Stimulated activated CD4-positive, alpha-beta T cell treated with anti-CD3 and anti-CD28 coated beads, Interleukin-12 subunit alpha, Interleukin-12 subunit beta, amount 100 ng/mL, for 4 hours (primary cell): ENCODE measurements at regions not wholly inside any gene's neighbourhood (a gene's known extent, or its start where the extent isn't known, plus 50 kb on each side); places are given as distances from the start of the nearest gene placed in this dataset.
A peak's percentile ranks its signal among the peaks of the same experiment; 100 is the strongest.
"Not testable (repeated sequence)": the region's sequence is repeated elsewhere in the genome, so short reads cannot be mapped to it uniquely, and the experiment has no call there.

Experiments
- DNase-seq: peaks from one replicate; pipeline ENCODE4 v3.0.0-alpha.2; 2020

- DNase-seq, result no peak
Measured at GRCh38 chr10:100612601-100613595, 77.2 kb downstream of the HIF1AN start.

GRCh38 chr10:100613846-100614245 is 78.1 kb downstream of the HIF1AN start:
- no peak for DNase-seq

- DNase-seq, result no peak
Measured at GRCh38 chr10:100614429-100615095, 78.8 kb downstream of the HIF1AN start.

- DNase-seq, result no peak
Measured at GRCh38 chr10:100615241-100615640, 79.5 kb downstream of the HIF1AN start.

- DNase-seq, result no peak
Measured at GRCh38 chr10:100615908-100616307, 80.2 kb downstream of the HIF1AN start.

GRCh38 chr10:100618091-100618615 is 82.4 kb downstream of the HIF1AN start:
- no peak for DNase-seq

GRCh38 chr10:100618632-100619255 is 83.0 kb downstream of the HIF1AN start:
- DNase-seq, result no peak

GRCh38 chr10:100620087-100620835 is 84.5 kb downstream of the HIF1AN start:
- no peak for DNase-seq

- DNase-seq, result peak; percentile 7
Measured at GRCh38 chr10:100621360-100622205, 85.8 kb downstream of the HIF1AN start.

- DNase-seq, result no peak
Measured at GRCh38 chr10:100622946-100623345, 87.2 kb downstream of the HIF1AN start.

GRCh38 chr10:100623521-100624230 is 87.9 kb downstream of the HIF1AN start:
- no peak for DNase-seq

GRCh38 chr10:100624298-100624697 is 88.6 kb downstream of the HIF1AN start:
- no peak for DNase-seq

- no peak for DNase-seq
Measured at GRCh38 chr10:100625816-100626215, 90.1 kb downstream of the HIF1AN start.

- no peak for DNase-seq
Measured at GRCh38 chr10:100628061-100628460, 92.3 kb downstream of the HIF1AN start.

- no peak for DNase-seq
Measured at GRCh38 chr10:100631192-100631591, 95.4 kb downstream of the HIF1AN start.

- DNase-seq, result no peak
Measured at GRCh38 chr10:100632027-100632426, 96.3 kb downstream of the HIF1AN start.

GRCh38 chr10:100634034-100634433 is 98.3 kb downstream of the HIF1AN start:
- DNase-seq, result no peak

GRCh38 chr10:100636848-100637553 is 101.3 kb downstream of the HIF1AN start:
- DNase-seq, result no peak

GRCh38 chr10:100637785-100638184 is 102.0 kb downstream of the HIF1AN start:
- DNase-seq, result no peak

GRCh38 chr10:100638969-100639368 is 103.2 kb downstream of the HIF1AN start:
- not testable (repeated sequence) for DNase-seq
